ENCODE measurements at regions not wholly inside any gene's neighbourhood (a gene's known extent, or its start where the extent isn't known, plus 50 kb on each side); places are given as distances from the start of the nearest gene placed in this dataset.
"Not testable (repeated sequence)": the region's sequence is repeated elsewhere in the genome, so short reads cannot be mapped to it uniquely, and the experiment has no call there.

DNA sequence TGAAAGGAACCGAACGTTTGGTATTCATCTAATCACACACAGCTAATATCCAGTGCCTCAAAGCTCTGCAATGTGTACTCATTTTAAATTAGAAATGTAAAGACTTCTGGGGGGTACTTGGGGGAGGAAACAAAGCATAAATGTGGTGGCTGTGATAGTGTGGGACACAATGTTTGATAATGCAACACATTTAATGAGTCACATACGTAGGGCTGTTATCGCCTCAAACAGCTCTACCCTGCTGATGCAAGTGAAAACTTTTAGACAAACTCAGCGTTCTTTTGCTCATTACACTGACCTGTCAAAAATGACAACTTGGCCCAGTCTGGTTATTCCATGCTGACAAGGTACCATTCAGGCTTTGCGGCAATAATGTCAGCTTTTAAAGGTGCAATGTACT lies 1227.1 kb upstream of the CELF4 start:
- H3K4me3 ChIP-seq (ENCODE audit: control insufficient read depth, low read depth, low read length), result no peak overlapping the region
- TF ChIP-seq, protein P1, sequence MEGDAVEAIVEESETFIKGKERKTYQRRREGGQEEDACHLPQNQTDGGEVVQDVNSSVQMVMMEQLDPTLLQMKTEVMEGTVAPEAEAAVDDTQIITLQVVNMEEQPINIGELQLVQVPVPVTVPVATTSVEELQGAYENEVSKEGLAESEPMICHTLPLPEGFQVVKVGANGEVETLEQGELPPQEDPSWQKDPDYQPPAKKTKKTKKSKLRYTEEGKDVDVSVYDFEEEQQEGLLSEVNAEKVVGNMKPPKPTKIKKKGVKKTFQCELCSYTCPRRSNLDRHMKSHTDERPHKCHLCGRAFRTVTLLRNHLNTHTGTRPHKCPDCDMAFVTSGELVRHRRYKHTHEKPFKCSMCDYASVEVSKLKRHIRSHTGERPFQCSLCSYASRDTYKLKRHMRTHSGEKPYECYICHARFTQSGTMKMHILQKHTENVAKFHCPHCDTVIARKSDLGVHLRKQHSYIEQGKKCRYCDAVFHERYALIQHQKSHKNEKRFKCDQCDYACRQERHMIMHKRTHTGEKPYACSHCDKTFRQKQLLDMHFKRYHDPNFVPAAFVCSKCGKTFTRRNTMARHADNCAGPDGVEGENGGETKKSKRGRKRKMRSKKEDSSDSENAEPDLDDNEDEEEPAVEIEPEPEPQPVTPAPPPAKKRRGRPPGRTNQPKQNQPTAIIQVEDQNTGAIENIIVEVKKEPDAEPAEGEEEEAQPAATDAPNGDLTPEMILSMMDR (conservative IDR thresholded peaks at IDR 0.05; ENCODE audit: control insufficient read depth, insufficient read depth, low read depth, low read length), result no peak
- DNase-seq (ENCODE audit: low read depth), result no peak

DNA sequence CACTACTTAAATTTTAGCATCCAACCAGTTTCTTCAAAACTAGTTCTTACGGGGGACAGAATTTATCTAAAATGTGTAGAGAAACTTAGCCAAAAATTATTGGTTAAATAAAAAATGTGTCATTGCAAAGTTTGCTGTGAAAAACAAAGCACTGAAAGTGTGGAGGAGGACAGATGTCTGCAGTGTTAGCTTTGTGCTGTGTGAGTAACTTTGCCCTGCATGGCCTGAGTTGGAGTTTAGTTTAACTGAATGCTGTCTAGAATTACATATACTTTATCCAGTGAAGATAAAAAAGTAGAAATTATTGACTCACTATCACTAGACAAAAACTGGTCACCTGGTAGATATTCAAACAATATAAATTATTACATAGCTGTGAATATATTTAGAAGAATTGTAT lies 1225.2 kb upstream of the CELF4 start:
- no peak overlapping the region for H3K4me3 ChIP-seq (ENCODE audit: control insufficient read depth, low read depth, low read length)
- no peak for DNase-seq (ENCODE audit: low read depth)
- TF ChIP-seq, protein P1 (conservative IDR thresholded peaks at IDR 0.05; ENCODE audit: control insufficient read depth, insufficient read depth, low read depth, low read length), result no peak

DNA sequence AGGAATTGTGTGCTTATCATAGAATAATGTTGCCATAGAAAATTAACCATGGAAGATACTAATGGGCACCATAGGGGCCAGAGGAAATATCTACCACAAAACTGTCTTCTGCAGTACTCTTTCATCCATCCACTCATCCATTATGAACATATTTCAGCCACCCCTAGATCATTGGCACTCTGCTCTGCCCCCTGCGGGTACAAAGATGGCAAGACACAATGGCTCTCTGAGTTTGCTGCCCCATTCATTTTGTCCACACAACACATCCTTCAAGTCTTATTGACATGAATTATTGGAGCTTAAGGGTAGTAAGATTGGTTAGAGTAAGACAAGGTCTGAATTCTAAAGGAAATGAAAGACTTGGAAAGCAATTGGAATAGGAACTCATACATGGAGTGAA lies 1224.7 kb upstream of the CELF4 start:
- no peak overlapping the region for H3K4me3 ChIP-seq (ENCODE audit: control insufficient read depth, low read depth, low read length)
- DNase-seq (ENCODE audit: low read depth), result no peak
- TF ChIP-seq, protein P1 (conservative IDR thresholded peaks at IDR 0.05; ENCODE audit: control insufficient read depth, insufficient read depth, low read depth, low read length), result no peak

DNA sequence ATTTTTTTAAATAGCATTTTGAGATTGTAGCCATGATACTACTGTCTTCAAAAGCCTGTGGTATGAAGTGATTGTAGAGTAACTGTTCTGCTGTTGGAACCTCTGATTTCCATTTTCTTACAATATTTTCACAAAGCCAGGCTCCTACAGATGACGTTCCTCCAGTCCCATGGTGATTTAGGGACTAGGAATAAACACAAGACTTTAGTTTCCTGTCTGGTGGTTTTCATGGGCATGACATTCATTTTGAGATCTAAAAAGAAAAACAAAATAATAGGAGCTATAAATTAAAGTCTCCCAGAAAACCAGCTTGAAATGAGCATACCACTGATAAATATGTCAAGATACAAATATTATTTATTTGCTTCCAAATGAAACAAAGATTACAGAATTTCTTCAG lies 1223.5 kb upstream of the CELF4 start:
- H3K4me3 ChIP-seq (ENCODE audit: control insufficient read depth, low read depth, low read length), result no peak overlapping the region
- DNase-seq (ENCODE audit: low read depth), result no peak
- TF ChIP-seq, protein P1 (conservative IDR thresholded peaks at IDR 0.05; ENCODE audit: control insufficient read depth, insufficient read depth, low read depth, low read length), result no peak

DNA sequence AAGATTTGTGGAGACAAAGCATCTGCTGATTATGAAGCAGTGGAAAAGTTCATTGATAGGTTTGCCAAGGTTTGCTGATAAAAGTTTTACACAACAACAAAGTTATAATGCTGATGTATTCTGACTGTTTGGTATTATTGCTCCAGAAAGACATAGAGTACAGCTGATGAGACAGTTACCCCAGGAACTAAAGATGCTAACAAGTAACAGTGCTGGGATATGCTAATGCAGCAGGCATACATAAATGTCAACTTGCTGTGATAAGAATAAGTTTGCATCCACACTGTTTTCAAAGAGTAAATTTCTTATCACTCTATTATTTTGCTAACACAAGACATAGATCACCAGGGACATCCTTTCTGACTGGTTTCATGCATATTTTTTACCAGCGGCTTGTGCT lies 1221.3 kb upstream of the CELF4 start:
- H3K4me3 ChIP-seq (ENCODE audit: control insufficient read depth, low read depth, low read length), result no peak overlapping the region
- TF ChIP-seq, protein P1 (conservative IDR thresholded peaks at IDR 0.05; ENCODE audit: control insufficient read depth, insufficient read depth, low read depth, low read length), result no peak
- no peak for DNase-seq (ENCODE audit: low read depth)

DNA sequence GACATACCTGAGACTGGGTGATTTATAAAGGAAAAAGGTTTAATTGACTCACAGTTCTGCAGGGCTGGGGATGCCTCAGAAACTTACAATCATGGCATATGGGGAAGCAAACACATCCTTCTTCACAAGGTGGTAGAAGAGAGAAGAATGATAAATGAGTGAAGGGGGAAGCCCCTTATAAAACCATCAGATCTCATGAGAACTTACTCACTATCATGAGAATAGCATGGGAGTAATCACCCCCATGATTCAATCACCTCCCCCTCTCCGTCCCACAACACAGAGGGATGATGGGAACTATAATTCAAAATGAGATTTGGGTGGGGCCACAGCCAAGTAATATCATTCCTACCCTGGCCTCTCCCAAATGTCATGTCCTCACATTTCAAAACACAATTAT lies 1206.0 kb upstream of the CELF4 start:
- not testable (repeated sequence) for H3K4me3 ChIP-seq (ENCODE audit: control insufficient read depth, low read depth, low read length); DNase-seq (ENCODE audit: low read depth)

DNA sequence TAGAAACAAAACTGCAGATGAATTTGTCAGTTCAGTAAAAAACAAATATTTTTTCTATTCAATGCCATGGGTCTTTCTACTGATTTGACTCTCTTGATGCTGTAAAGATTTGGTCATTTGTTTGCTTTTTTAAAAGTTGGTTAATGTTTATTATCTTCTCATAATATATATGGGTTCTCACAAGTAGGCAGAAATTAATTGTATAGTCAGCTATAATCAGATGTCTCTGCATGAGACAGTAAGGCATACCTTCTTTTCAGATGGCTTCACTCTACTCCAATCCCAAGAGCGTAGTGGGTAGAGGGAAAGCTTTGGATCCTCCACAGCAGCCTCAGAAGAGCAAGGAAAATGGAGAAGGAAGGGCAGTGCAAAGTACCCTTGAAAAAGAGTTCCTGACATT lies 1202.9 kb upstream of the CELF4 start:
- no peak for DNase-seq (ENCODE audit: low read depth)
- TF ChIP-seq, protein P1 (conservative IDR thresholded peaks at IDR 0.05; ENCODE audit: control insufficient read depth, insufficient read depth, low read depth, low read length), result no peak
- H3K4me3 ChIP-seq (ENCODE audit: control insufficient read depth, low read depth, low read length), result no peak overlapping the region

Data from fibroblast of mammary gland (primary cell).